B cell (primary cell): ENCODE measurements at regions not wholly inside any gene's neighbourhood (a gene's known extent, or its start where the extent isn't known, plus 50 kb on each side); places are given as distances from the start of the nearest gene placed in this dataset.

Experiments
- ATAC-seq: fragments of 200-7000 bp; cut with Tn5 transposase; one replicate; pipeline ENCODE4 v1.10.0; 2021; ENCODE audit warnings: low read depth, mild to moderate bottlenecking, moderate number of reproducible peaks, moderate library complexity
- CTCF ChIA-PET: fragments of 350-600 bp; sonication (Branson Sonifier 250); formaldehyde crosslinking; loops from one replicate; lab custom pipeline; 2021; ENCODE audit warnings: antibody characterized with exemption, inconsistent platforms; lab: Charles Lee
- POLR2A ChIA-PET: fragments of 350-600 bp; sonication (Branson Sonifier 250); formaldehyde crosslinking; loops from one replicate; lab custom pipeline; 2021; ENCODE audit warnings: antibody characterized with exemption; lab: Charles Lee
- DNase-seq: peaks from one replicate; pipeline ENCODE4 v3.0.0; 2013
- H2AFZ ChIP-seq: 2 replicates; pipeline ENCODE4 v1.6.1; 2012; ENCODE audit warnings: mild to moderate bottlenecking, low read depth, low read length; ENCODE audit not compliant: insufficient read depth, poor library complexity, severe bottlenecking
- H3K27ac ChIP-seq, 2 donors: 1 replicate in 1 of 2; 2 replicates in 1 of 2; pipeline ENCODE4 v1.5.1; 2012 to 2013; ENCODE audit warnings: low read length in 2 of 2, mild to moderate bottlenecking in 2 of 2, moderate library complexity in 1 of 2
- H3K27me3 ChIP-seq, 4 experiments: fragments of 200-600 bp in 1 of 4; sonication (generic) in 1 of 4; replicated peaks in 1 of 4; 1 replicate in 2 of 4; 2 replicates in 2 of 4; pipeline versions ENCODE4 v1.6.1 to v1.7.0; 2013 to 2016; ENCODE audit warnings: low read length in 3 of 4, mild to moderate bottlenecking in 2 of 4, mixed read lengths in 1 of 4, moderate library complexity in 1 of 4; ENCODE audit not compliant: insufficient read depth in 4 of 4, control insufficient read depth in 3 of 4; ENCODE audit errors: control extremely low read depth in 1 of 4
- H3K36me3 ChIP-seq, 2 experiments: replicated peaks in 1 of 2; 1 replicate in 1 of 2; 2 replicates in 1 of 2; pipeline versions ENCODE4 v1.6.1 to v1.7.1; 2013; ENCODE audit warnings: low read length in 1 of 2; ENCODE audit not compliant: insufficient read depth in 2 of 2, control insufficient read depth in 1 of 2; ENCODE audit errors: control extremely low read depth in 1 of 2, extremely low read depth in 1 of 2
- H3K4me1 ChIP-seq, 2 donors: fragments of 200-600 bp in 1 of 2; sonication (generic) in 1 of 2; 1 replicate in 1 of 2; 2 replicates in 1 of 2; pipeline versions ENCODE4 v1.5.1 to v1.6.1; 2013 to 2017; ENCODE audit warnings: low read length in 2 of 2; ENCODE audit not compliant: control insufficient read depth in 2 of 2, insufficient read depth in 2 of 2
- H3K4me2 ChIP-seq: replicated peaks from 2 replicates; pipeline ENCODE3; 2012; ENCODE audit warnings: mild to moderate bottlenecking, low read depth, low read length; ENCODE audit not compliant: poor library complexity, severe bottlenecking
- H3K4me3 ChIP-seq, 5 experiments: fragments of 200-600 bp in 1 of 5; sonication (generic) in 1 of 5; 1 replicate in 3 of 5; 2 replicates in 2 of 5; pipeline versions ENCODE4 v1.5.1 to v1.7.0; 2011 to 2016; ENCODE audit warnings: low read length in 4 of 5, mild to moderate bottlenecking in 4 of 5, low read depth in 2 of 5, control low read depth in 1 of 5, moderate library complexity in 1 of 5; ENCODE audit not compliant: insufficient read depth in 1 of 5; ENCODE audit errors: control extremely low read depth in 1 of 5, extremely low read depth in 1 of 5
- H3K79me2 ChIP-seq: fragments of 200-600 bp; sonication (generic); one replicate; pipeline ENCODE4 v1.6.0; 2016; ENCODE audit warnings: low read length; ENCODE audit not compliant: control insufficient read depth, insufficient read depth
- H3K9ac ChIP-seq: fragments of 200-600 bp; sonication (generic); 2 replicates; pipeline ENCODE4 v1.6.1; 2017; ENCODE audit warnings: mild to moderate bottlenecking, low read length, moderate library complexity
- H3K9me3 ChIP-seq, 3 donors: one replicate each; pipeline versions ENCODE4 v1.6.1 to v1.7.1; 2013; ENCODE audit warnings: low read length in 2 of 3; ENCODE audit not compliant: control insufficient read depth in 2 of 3, insufficient read depth in 1 of 3; ENCODE audit errors: control extremely low read depth in 1 of 3
- H4K20me1 ChIP-seq: 2 replicates; pipeline ENCODE4 v1.6.0; 2012; ENCODE audit warnings: mild to moderate bottlenecking, low read length; ENCODE audit not compliant: insufficient read depth, control insufficient read depth, poor library complexity, severe bottlenecking
- H3K27ac Mint-ChIP-seq: one replicate; pipeline ENCODE4 v1.8.0; 2021; ENCODE audit warnings: mixed read lengths
- H3K27me3 Mint-ChIP-seq: one replicate; pipeline ENCODE4 v1.8.0; 2021; ENCODE audit warnings: mixed read lengths
- H3K4me1 Mint-ChIP-seq: one replicate; pipeline ENCODE4 v1.8.0; 2021; ENCODE audit warnings: mixed read lengths
- H3K4me3 Mint-ChIP-seq: one replicate; pipeline ENCODE4 v1.8.0; 2021; ENCODE audit warnings: mixed read lengths
- H3K9me3 Mint-ChIP-seq: one replicate; pipeline ENCODE4 v1.8.0; 2022; ENCODE audit warnings: mixed read lengths; ENCODE audit not compliant: insufficient read depth
- CTCF ChIP-seq: fragments of 200-600 bp; IDR thresholded peaks from one replicate; pipeline ENCODE4 v1.8.0; 2022; ENCODE audit warnings: antibody characterized with exemption, mild to moderate bottlenecking
- EZH2 ChIP-seq: IDR thresholded peaks from 2 replicates; pipeline ENCODE4 v1.6.1; 2012; ENCODE audit warnings: borderline replicate concordance, low read depth, mild to moderate bottlenecking, moderate library complexity, low read length; ENCODE audit not compliant: insufficient read depth, poor library complexity, severe bottlenecking
- WGBS: methylation state at CpG from one replicate; pipeline ENCODE4 v1.1.5; 2013; ENCODE audit warnings: missing lambda C conversion rate; ENCODE audit not compliant: insufficient coverage; 5-methylcytosine and 5-hydroxymethylcytosine counted together
- intact Hi-C: fragments of 100-400 bp; cut with micrococcal nuclease; formaldehyde crosslinking; loops from one replicate; pipeline ENCODE4 v1.10.0; 2022

GRCh38 chr18:2304378-2305175 is 266.7 kb downstream of the METTL4 start:
- Histone ChIP-seq H3K9ac (no peak overlapping the region), H3K79me2 (no peaks in the 10 kb centered on the region), H3K27ac (no peak overlapping the region), H3K4me2 (no peak overlapping the region), H3K9me3 (no peaks in the 10 kb centered on the region), H3K27me3 (peaks cover 0 to 4% (median 0%) of the 10 kb centered on the region in 4 experiments), H3K4me3 (no peak overlapping the region), H3K36me3 (no peaks in the 10 kb centered on the region), H2AFZ (no peak overlapping the region), H4K20me1 (no peaks in the 10 kb centered on the region), H3K4me1 (no peaks in the 10 kb centered on the region)
- no peaks in the 10 kb centered on the region for H3K9me3 Mint-ChIP-seq
- WGBS: no CpG with 5 or more reads among the region's 2 CpGs
- TF ChIP-seq EZH2 (no peak), CTCF (no peak)
- no peaks in the 10 kb centered on the region for H3K4me1 Mint-ChIP-seq
- H3K4me3 Mint-ChIP-seq: no peak overlapping the region
- DNase-seq (no peak), ATAC-seq (no peak)
- H3K27me3 Mint-ChIP-seq: peaks cover 35% of the 10 kb centered on the region
- ChIA-PET POLR2A (no interaction called here), CTCF (no interaction called here)
- intact Hi-C loops: no loop called here
- H3K27ac Mint-ChIP-seq: no peak overlapping the region

GRCh38 chr18:2306606-2307005 is 264.7 kb downstream of the METTL4 start:
- no peak overlapping the region for H3K4me3 ChIP-seq
- ATAC-seq (no peak), DNase-seq (no peak)
- ChIA-PET CTCF (no interaction called here), POLR2A (no interaction called here)
- no peaks in the 10 kb centered on the region for H3K27me3 ChIP-seq
- H3K36me3 ChIP-seq: no peaks in the 10 kb centered on the region
- no peak overlapping the region for H3K4me3 Mint-ChIP-seq
- no peaks in the 10 kb centered on the region for H3K9me3 Mint-ChIP-seq
- intact Hi-C loops: no loop called here
- H3K4me2 ChIP-seq: no peak overlapping the region
- no peaks in the 10 kb centered on the region for H3K4me1 Mint-ChIP-seq
- H2AFZ ChIP-seq: no peak overlapping the region
- no peaks in the 10 kb centered on the region for H4K20me1 ChIP-seq
- no peak overlapping the region for H3K27ac ChIP-seq
- no peak overlapping the region for H3K27ac Mint-ChIP-seq
- TF ChIP-seq EZH2 (no peak), CTCF (no peak)
- no peaks in the 10 kb centered on the region for H3K79me2 ChIP-seq
- H3K9ac ChIP-seq: no peak overlapping the region
- peaks cover 29% of the 10 kb centered on the region for H3K27me3 Mint-ChIP-seq
- H3K4me1 ChIP-seq: no peaks in the 10 kb centered on the region
- no peaks in the 10 kb centered on the region for H3K9me3 ChIP-seq
